H1 (cell line): ENCODE measurements at regions not wholly inside any gene's neighbourhood (a gene's known extent, or its start where the extent isn't known, plus 50 kb on each side); places are given as distances from the start of the nearest gene placed in this dataset.

ENCODE experiments used
- CTCF ChIA-PET: fragments of 300-600 bp; sonication (Branson Sonifier 250); formaldehyde crosslinking; loops from one replicate; lab custom pipeline; 2021; ENCODE audit not compliant: partially characterized antibody; lab: Charles Lee
- POLR2A ChIA-PET: fragments of 300-600 bp; sonication (Branson Sonifier 250); formaldehyde crosslinking; loops from one replicate; lab custom pipeline; 2021; ENCODE audit warnings: inconsistent platforms; ENCODE audit not compliant: partially characterized antibody; lab: Charles Lee
- DNase-seq, 2 experiments: peaks; one replicate each; pipeline versions ENCODE4 v3.0.0 to v3.0.0-alpha.2; 2010 to 2022; ENCODE audit warnings: low spot score in 2 of 2, low read depth in 1 of 2, mixed read lengths in 1 of 2
- FAIRE-seq: peaks from 2 replicates; lab custom pipeline; 2011; peaks lifted over from hg19 to GRCh38; lab: Jason Lieb, UNC
- H2AFZ ChIP-seq: 2 replicates; pipeline ENCODE4 v1.8.1; 2012; ENCODE audit warnings: low read length, inconsistent platforms
- H2AK5ac ChIP-seq: 2 replicates; pipeline ENCODE4 v1.6.1; 2013; ENCODE audit warnings: low read depth, low read length
- H2BK120ac ChIP-seq: replicated peaks from 2 replicates; pipeline ENCODE3; 2013; ENCODE audit warnings: low read depth, low read length, inconsistent platforms
- H2BK12ac ChIP-seq: 2 replicates; pipeline ENCODE4 v1.6.1; 2013; ENCODE audit warnings: low read depth, low read length
- H2BK15ac ChIP-seq: 2 replicates; pipeline ENCODE4 v1.6.1; 2013; ENCODE audit warnings: low read length
- H2BK20ac ChIP-seq: 2 replicates; pipeline ENCODE4 v1.6.1; 2013; ENCODE audit warnings: low read length
- H2BK5ac ChIP-seq: 2 replicates; pipeline ENCODE4 v1.6.1; 2013; ENCODE audit warnings: low read depth, low read length
- H3K14ac ChIP-seq: 2 replicates; pipeline ENCODE4 v1.6.1; 2013; ENCODE audit warnings: inconsistent platforms; ENCODE audit not compliant: insufficient read length
- H3K18ac ChIP-seq: 2 replicates; pipeline ENCODE4 v1.6.1; 2013; ENCODE audit warnings: low read length; ENCODE audit errors: extremely low read depth
- H3K23ac ChIP-seq: 2 replicates; pipeline ENCODE4 v1.6.1; 2013; ENCODE audit warnings: inconsistent platforms; ENCODE audit not compliant: insufficient read length
- H3K23me2 ChIP-seq: 2 replicates; pipeline ENCODE4 v1.6.1; 2013; ENCODE audit warnings: low read depth, low read length
- H3K27ac ChIP-seq: 2 replicates; pipeline ENCODE4 v1.6.1; 2011; ENCODE audit warnings: low read depth, low read length, inconsistent platforms
- H3K27me3 ChIP-seq, 4 experiments: replicated peaks in 1 of 4; 1 replicate in 1 of 4; 2 replicates in 3 of 4; pipeline versions ENCODE4 v1.6.1 to v1.8.1; 2011 to 2013; ENCODE audit warnings: low read length in 3 of 4, mild to moderate bottlenecking in 3 of 4, inconsistent platforms in 2 of 4, mixed read lengths in 2 of 4, moderate library complexity in 1 of 4; ENCODE audit not compliant: control insufficient read depth in 3 of 4, insufficient read depth in 3 of 4; ENCODE audit errors: extremely low read depth in 1 of 4
- H3K36me3 ChIP-seq, 4 experiments: 2 replicates each; pipeline versions ENCODE4 v1.6.1 to v1.8.1; 2011 to 2013; ENCODE audit warnings: mild to moderate bottlenecking in 4 of 4, low read length in 3 of 4, moderate library complexity in 2 of 4, control low read depth in 1 of 4, inconsistent platforms in 1 of 4; ENCODE audit not compliant: insufficient read depth in 4 of 4, control insufficient read depth in 2 of 4
- H3K4ac ChIP-seq: replicated peaks from 2 replicates; pipeline ENCODE3; 2013; ENCODE audit warnings: low read length, low read depth, mixed read lengths, inconsistent platforms; ENCODE audit not compliant: insufficient read length
- H3K4me1 ChIP-seq, 4 experiments: replicated peaks in 1 of 4; 1 replicate in 1 of 4; 2 replicates in 3 of 4; pipeline versions ENCODE4 v1.6.1 to v1.8.1; 2011 to 2013; ENCODE audit warnings: low read length in 3 of 4, inconsistent platforms in 2 of 4, mixed read lengths in 1 of 4; ENCODE audit not compliant: insufficient read depth in 4 of 4, control insufficient read depth in 3 of 4
- H3K4me2 ChIP-seq, 2 experiments: 2 replicates each; pipeline versions ENCODE4 v1.6.1 to v1.8.1; 2011 to 2013; ENCODE audit warnings: low read depth in 2 of 2, low read length in 2 of 2, control low read depth in 1 of 2, inconsistent platforms in 1 of 2, mild to moderate bottlenecking in 1 of 2; ENCODE audit not compliant: insufficient read depth in 1 of 2
- H3K4me3 ChIP-seq, 4 experiments: fragments of 200-600, 300-600 bp in 1 of 4; sonication (generic), shearing (Covaris generic), sonication (Bioruptor Twin) in 1 of 4; 2 replicates each; pipeline versions ENCODE4 v1.5.1 to v1.8.1; 2011 to 2016; ENCODE audit warnings: low read length in 4 of 4, low read depth in 3 of 4, control low read depth in 2 of 4, inconsistent platforms in 2 of 4, mild to moderate bottlenecking in 2 of 4, mixed read lengths in 1 of 4, moderate library complexity in 1 of 4; ENCODE audit not compliant: insufficient read depth in 2 of 4; ENCODE audit errors: extremely low read depth in 1 of 4
- H3K56ac ChIP-seq: replicated peaks from 2 replicates; pipeline ENCODE3; 2013; ENCODE audit warnings: low read depth, mild to moderate bottlenecking, mixed read lengths, low read length, inconsistent platforms; ENCODE audit not compliant: insufficient read length
- H3K79me1 ChIP-seq: 2 replicates; pipeline ENCODE4 v1.6.1; 2013; ENCODE audit warnings: low read depth, low read length, control low read depth
- H3K79me2 ChIP-seq, 2 experiments: 2 replicates each; pipeline versions ENCODE4 v1.6.1 to v1.8.1; 2012 to 2013; ENCODE audit warnings: low read length in 2 of 2, mild to moderate bottlenecking in 2 of 2, inconsistent platforms in 1 of 2; ENCODE audit not compliant: insufficient read depth in 2 of 2, control insufficient read depth in 1 of 2
- H3K9ac ChIP-seq, 4 experiments: replicated peaks in 1 of 4; 1 replicate in 1 of 4; 2 replicates in 3 of 4; pipeline versions ENCODE4 v1.6.1 to v1.8.1; 2011 to 2013; ENCODE audit warnings: low read depth in 3 of 4, low read length in 3 of 4, control low read depth in 2 of 4, mild to moderate bottlenecking in 2 of 4, moderate library complexity in 2 of 4, inconsistent platforms in 1 of 4; ENCODE audit errors: extremely low read depth in 1 of 4
- H3K9me3 ChIP-seq, 2 experiments: 2 replicates each; pipeline versions ENCODE4 v1.6.1 to v1.8.1; 2012 to 2013; ENCODE audit warnings: mild to moderate bottlenecking in 2 of 2, moderate library complexity in 2 of 2, control low read depth in 1 of 2, inconsistent platforms in 1 of 2, low read depth in 1 of 2, low read length in 1 of 2, mixed read lengths in 1 of 2; ENCODE audit not compliant: insufficient read depth in 2 of 2
- H4K20me1 ChIP-seq, 2 experiments: replicated peaks in 1 of 2; 2 replicates each; pipeline versions ENCODE3 to v1.8.1; 2011 to 2013; ENCODE audit warnings: inconsistent platforms in 2 of 2, low read length in 2 of 2, mild to moderate bottlenecking in 1 of 2; ENCODE audit not compliant: insufficient read depth in 2 of 2, control insufficient read depth in 1 of 2
- H4K5ac ChIP-seq: 2 replicates; pipeline ENCODE4 v1.6.1; 2013; ENCODE audit warnings: low read length, low read depth, mixed read lengths, inconsistent platforms; ENCODE audit not compliant: insufficient read length
- H4K8ac ChIP-seq: 2 replicates; pipeline ENCODE4 v1.8.0; 2013; ENCODE audit warnings: mild to moderate bottlenecking, moderate library complexity, low read length, inconsistent platforms; ENCODE audit not compliant: insufficient read depth; ENCODE audit errors: extremely low read depth
- H4K91ac ChIP-seq: replicated peaks from 2 replicates; pipeline ENCODE3; 2013; ENCODE audit warnings: low read length, mixed read lengths, inconsistent platforms; ENCODE audit not compliant: insufficient read length
- BCL11A ChIP-seq, 2 experiments: IDR thresholded peaks; one replicate each; pipeline ENCODE4 v1.6.1; 2011; ENCODE audit warnings: low read depth in 2 of 2, low read length in 2 of 2, mild to moderate bottlenecking in 2 of 2
- CBX8 ChIP-seq: fragments of 300-800, 300-1000 bp; sonication (generic); IDR thresholded peaks from 2 replicates; pipeline ENCODE4 v1.7.1; 2016; ENCODE audit warnings: low read depth, low read length, borderline replicate concordance
- HDAC6 ChIP-seq: IDR thresholded peaks from one replicate; pipeline ENCODE4 v1.7.1; 2012; ENCODE audit warnings: low read depth, mild to moderate bottlenecking, inconsistent platforms, low read length, moderate library complexity
- PHF8 ChIP-seq: fragments of 200-600 bp; sonication (generic); conservative IDR thresholded peaks from 2 replicates; pipeline ENCODE4 v1.7.1; 2012; ENCODE audit warnings: low read depth, mild to moderate bottlenecking, inconsistent platforms, low read length, moderate library complexity
- TEAD4 ChIP-seq: IDR thresholded peaks from 2 replicates; pipeline ENCODE4 v1.6.1; 2012; ENCODE audit warnings: low read depth, low read length, inconsistent platforms, mixed read lengths
- WGBS, 2 experiments: shearing (Covaris generic) in 1 of 2; methylation state at CpG; one replicate each; pipeline versions ENCODE4 v1.1.6 to v1.1.7; 2013 to 2015; ENCODE audit warnings: low lambda C conversion rate in 2 of 2, mixed read lengths in 2 of 2, inconsistent platforms in 1 of 2, low coverage in 1 of 2, missing lambda C conversion rate in 1 of 2; ENCODE audit not compliant: insufficient replicate concordance in 2 of 2, insufficient coverage in 1 of 2, insufficient read length in 1 of 2; ENCODE audit errors: extremely low coverage in 1 of 2, missing lambda C conversion rate in 1 of 2; 5-methylcytosine and 5-hydroxymethylcytosine counted together

DNA sequence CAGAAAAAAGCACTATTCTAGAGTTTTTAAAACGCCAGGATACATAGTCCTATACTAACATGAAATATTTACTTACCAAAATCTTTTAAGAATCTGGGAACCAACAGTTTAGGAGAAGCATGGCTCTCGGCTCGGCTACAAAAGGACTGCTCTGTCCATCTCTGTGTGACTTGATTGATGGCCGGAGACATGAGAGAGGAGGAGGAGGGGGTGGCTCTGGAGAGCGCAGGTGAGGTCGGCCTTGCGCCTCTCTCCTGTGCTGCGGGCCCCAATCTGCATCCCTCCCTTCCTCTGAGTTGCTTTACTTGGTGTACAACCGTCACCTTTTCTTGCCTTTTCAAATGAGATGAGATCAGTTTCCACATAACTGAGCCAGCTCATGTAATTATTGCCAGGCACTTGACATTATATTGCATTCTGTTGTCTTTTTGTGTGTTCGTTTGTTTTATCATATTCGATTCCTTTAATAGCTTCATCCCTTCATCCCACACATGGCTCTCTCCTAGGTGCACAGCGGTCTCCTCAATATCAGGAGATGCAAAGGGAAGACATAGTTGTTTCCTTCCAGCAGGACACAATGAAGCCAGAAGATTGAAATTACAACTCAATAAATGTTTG, 87.8 kb upstream of the KLF6 start:
- peaks cover 0 to 3% (median 1%) of the 10 kb centered on the region in 4 experiments; a peak in 1 of 7 replicates for H3K4me1 ChIP-seq
- no peak overlapping the region for H2BK20ac ChIP-seq
- no peak for FAIRE-seq
- H3K9ac ChIP-seq = no peak overlapping the region
- WGBS, 2 experiments = 91% methylated on average over 8 of the region's 12 CpGs; no CpG with 5 or more reads in 1 of the 2 experiments
- no peak overlapping the region for H3K4me2 ChIP-seq
- DNase-seq = no peak
- ChIA-PET CTCF (no interaction called here), POLR2A (interaction anchor here (1.0 to 1.2 kb wide), 2 partner anchors 13 to 88 kb away, joined by 3 read pairs; partner anchors contain the start of gene KLF6)
- H4K91ac ChIP-seq = no peak overlapping the region
- H3K14ac ChIP-seq = no peak overlapping the region
- no peak overlapping the region for H2BK15ac ChIP-seq
- no peaks in the 10 kb centered on the region for H3K9me3 ChIP-seq
- H3K4ac ChIP-seq = no peak overlapping the region
- peak overlapping the region; percentile 23; the same call in 1 of the 2 replicates for H3K27ac ChIP-seq
- H3K56ac ChIP-seq = no peak overlapping the region
- H3K23me2 ChIP-seq = no peaks in the 10 kb centered on the region
- peak overlapping the region; percentile 65; the same call in 1 of the 2 replicates for H2AK5ac ChIP-seq
- H2BK120ac ChIP-seq = no peak overlapping the region
- H4K20me1 ChIP-seq = no peaks in the 10 kb centered on the region
- H2BK12ac ChIP-seq = no peak overlapping the region; the same call in 1 of the 2 replicates
- H3K79me1 ChIP-seq = no peaks in the 10 kb centered on the region
- no peaks in the 10 kb centered on the region for H3K36me3 ChIP-seq
- H3K79me2 ChIP-seq = no peaks in the 10 kb centered on the region
- H4K5ac ChIP-seq = no peak overlapping the region
- H3K27me3 ChIP-seq = no peaks in the 10 kb centered on the region
- no peak overlapping the region for H3K23ac ChIP-seq
- no peak overlapping the region for H3K4me3 ChIP-seq
- H4K8ac ChIP-seq = no peak overlapping the region
- no peak overlapping the region; the same call in 1 of the 2 replicates for H2BK5ac ChIP-seq
- H3K18ac ChIP-seq = no peak overlapping the region
- H2AFZ ChIP-seq = no peak overlapping the region
- no peak for TF ChIP-seq TEAD4
- no peak for TF ChIP-seq BCL11A (IDR thresholded peaks at IDR 0.05; ENCODE audit: low read depth in 2 of 2, low read length in 2 of 2)
- TF ChIP-seq HDAC6 = no peak
- no peak for TF ChIP-seq PHF8
- TF ChIP-seq CBX8 = no peak
